Nucleus accumbens (tissue), 56 donors: ENCODE measurements at regions not wholly inside any gene's neighbourhood (a gene's known extent, or its start where the extent isn't known, plus 50 kb on each side); places are given as distances from the start of the nearest gene placed in this dataset.
"Not testable (repeated sequence)": the region's sequence is repeated elsewhere in the genome, so short reads cannot be mapped to it uniquely, and the experiment has no call there.

Source experiments
- DNase-seq, 56 donors: peaks; one replicate each; lab custom pipeline; 2025; lab: John Stamatoyannopoulos, UW

DNA sequence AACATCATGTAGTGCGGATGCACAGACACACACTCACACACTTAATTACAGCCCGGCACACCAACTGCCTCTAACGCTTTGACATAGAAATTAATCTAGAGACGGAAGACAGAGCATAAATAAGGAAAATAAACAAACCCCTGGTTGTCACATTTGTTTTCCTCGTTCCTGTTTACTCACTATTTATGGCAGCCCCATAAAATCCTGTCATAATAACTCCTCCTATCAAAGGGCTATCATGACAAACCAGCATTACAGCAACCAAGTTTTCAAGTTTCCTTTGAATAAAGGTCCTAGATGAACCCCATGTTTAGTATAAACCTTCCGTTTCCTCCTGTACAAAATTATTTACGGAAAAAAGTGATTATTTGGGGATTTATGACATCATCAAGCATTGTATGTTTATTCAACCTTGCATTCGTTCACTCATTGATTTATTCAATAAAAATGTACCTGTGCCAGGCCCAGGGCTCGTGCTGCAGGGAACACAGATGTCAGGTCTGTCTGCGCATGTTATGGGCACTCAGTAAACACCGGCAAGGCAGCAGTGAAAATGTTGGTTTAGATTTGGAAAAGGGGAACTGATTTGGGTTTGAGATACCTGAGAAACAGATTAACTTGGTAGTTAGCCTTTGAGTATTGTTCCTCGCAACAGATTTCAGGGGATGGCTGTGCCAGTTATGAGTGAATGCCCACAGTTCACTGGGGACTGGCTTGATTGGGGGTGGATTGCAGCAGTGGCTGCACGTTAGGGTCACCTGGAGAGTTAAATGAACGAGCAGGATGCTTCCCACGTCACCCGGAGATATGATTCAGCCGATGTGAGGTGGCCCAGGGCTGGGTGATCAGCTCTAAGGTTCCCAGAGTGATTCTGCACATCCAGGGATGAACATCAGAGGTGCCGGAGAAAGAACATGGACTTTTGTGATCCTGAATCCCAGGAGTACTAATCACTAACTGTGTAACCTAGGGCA, 295.3 kb upstream of the FOXQ1 start:
- no peak for DNase-seq

DNA sequence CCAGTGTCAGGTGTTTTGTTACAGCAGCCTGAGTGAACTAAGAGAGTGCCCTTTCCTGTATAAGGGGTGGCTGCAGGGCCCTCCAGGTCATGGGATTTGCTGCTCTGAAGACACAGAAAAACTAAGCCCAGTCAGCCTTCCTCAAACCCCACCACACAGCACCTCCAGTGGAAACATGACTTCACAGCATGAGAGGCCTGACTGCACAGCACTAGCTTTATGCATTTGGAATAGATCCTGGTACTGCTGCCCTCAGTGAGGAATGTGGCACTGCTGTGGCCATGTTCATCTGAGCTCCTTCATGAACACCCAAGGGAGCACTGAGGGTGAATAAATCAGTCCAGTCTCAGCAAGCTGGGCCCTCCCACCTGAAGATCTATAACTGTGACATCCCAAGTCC, 296.1 kb upstream of the FOXQ1 start:
- no peak for DNase-seq

DNA sequence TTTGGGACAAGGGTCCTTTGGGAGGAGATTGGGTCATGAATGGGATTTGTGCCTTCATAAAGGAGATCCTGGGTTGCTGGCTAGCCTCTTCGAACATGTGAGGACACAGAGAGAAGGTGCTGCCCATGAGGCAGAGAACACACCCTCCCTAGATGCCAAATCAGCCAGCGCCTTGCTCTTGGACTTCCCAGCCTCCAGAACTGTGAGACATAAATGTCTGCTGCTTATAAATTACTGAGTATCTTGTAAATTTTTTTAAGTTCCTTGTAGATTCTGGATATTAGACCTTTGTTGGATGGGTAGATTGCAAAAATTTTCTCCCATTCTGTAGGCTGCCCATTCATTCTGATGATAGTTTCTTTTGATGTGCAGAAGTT, 297.5 kb upstream of the FOXQ1 start:
- DNase-seq: no peak

DNA sequence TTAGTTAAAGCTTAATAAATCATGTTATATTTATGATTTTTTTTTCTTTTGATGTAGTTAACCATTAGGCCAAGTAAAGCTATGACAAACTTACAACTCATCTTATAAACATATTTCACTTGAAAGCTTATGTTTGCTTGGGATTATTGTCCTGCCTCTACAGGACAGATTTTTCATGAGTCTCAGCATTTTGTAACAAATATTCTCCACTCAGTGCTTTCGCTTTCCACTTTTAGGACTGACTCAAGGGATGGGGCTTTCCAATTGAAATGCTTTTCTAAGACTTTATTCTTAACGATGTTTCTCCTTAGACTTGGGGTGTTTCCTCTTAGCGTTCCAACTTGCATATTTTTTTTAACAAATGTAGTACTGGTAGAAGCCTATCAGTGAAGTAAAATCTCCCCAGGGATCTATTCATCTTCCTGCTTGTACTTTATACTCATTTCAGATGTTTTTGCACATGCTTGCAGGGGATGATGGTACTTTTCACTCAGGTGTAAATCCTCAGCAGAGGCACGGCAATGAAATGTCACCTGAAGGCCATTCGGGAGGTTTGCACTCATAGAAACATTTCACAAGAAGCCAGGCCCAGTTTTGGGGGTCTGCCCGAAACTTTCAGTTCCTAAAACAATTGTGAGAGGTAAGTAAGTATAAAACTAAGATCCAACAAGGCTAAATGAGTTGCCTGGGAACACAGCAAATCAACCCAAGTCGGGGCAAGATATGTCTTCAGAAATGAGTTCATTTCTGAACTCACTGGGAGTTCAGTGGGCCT, 298.1 kb upstream of the FOXQ1 start:
- DNase-seq: no peak

DNA sequence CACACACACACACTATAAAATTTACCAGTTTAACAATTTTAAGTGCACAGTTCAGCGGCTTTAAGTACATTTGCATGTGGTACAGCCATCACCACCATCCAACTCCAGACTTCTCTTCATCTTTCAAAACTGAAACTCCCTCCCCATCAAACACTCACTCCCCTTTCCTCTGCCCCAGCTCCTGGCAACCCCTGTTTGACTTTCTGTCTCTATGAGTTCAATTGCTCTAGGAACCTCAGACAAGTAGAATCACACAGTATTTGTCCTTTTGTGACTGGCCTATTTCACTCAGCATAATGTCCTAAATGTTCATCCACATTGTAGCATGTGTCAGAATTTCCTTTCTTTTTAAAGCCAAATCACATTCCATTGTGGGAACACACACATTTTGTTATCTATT, 302.8 kb upstream of the FOXQ1 start:
- DNase-seq: no peak

DNA sequence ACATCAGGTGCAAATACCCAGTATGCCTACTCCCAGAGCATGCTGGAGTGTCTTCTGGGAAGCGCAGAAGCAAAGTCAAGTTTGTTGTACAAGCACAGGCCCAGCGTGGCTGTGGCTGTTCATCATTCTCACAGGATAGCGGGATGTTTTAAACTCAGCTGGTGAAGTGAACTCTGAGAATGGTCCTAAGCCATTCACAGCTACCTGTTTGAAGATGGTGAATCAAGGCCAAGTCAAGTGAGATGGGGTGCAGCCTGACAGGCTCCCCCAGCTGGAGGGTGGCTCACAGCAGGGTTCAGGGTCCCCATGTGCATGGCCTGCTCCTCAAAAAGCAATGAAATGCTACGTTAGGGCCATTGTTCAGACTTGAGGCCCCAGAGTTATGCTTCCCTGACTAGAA, 304.7 kb upstream of the FOXQ1 start:
- DNase-seq: no peak

DNA sequence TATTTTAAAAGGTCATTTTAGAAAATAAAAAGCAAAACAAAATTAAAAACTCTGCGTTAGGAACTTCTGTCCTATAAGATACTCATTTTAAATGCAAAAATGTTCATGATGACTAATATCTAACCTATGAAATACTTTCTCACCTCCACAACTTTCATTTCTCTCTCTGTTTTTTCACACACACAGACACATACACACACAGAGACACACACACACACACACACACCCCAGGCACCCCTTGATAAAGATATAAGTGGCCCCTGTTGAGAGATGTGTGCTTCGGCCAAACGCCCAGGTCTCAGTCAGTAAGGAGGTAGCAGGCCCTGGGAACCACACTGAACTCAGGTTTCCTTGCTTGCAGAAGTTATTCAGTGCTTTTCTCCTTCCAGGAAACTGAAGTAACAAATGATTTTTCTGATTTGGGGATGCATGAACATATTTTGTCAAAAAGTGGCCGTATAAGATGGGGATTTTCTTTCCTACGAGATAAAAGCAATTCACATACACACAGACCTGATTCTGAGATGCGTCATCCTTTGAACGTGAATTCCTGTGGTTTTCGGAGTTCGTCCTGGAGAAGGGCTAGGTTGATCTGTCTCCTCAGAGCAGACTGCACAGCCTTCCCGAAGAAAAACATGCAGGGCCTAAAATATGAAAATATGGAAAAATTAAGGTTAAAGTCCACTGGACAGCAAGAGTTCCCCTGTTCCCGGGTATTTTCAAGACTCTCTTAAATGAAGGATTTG, 306.8 kb upstream of the FOXQ1 start:
- no peak for DNase-seq

DNA sequence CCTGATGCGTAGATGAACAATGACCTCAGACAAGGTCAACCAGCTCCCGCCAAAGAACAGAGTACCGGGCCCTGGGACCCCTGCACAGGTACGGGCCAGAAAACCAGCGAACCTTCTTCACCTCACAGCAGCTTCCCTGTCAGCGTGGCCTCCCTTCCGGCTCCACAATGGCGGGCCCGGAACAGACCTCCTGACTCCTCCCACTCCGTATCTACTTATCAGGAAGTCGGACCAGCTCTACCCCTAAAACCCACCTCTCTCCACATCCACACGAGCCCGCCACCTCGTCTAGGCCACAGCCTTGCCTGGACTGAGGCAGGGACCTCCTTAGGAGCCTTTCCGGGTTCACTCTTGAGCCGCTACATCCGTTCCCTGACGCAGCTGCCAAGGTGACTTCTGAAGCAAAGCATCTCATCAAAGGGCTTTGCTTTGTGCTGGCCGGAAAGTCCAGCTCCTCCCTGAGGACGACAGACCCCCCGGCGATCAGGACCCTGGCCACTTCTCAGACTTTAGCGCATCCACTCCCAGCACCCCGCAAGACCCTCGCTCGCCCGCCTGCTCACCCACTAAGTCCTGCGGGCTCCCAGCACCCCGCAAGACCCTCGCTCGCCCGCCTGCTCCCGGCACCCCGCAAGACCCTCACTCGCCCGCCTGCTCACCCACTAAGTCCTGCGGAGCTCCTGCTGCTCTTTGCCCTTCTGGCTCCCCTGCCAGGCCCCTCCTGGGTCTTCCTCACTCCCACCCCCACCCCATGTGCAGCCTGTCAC, 308.3 kb upstream of the FOXQ1 start:
- DNase-seq: no peak

DNA sequence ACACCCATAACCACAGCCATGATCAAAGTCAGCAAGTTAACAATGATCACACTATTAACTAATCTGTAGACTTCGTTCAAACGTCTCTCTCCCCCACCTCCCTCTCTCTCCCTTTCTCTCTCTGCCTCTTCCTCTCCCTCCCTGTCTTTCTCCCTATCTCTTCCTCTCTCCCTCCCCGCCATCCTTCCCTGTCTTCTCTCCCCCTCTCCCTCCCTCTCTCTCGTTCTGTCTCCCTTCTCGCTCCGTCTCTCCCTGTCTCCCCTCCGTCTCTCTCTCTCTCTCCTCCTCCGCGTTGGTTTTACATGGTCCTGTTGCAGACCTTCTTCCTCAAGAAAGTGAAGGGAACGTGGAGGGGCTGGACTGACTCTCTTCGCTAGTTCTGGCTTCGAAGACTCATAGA, 308.9 kb upstream of the FOXQ1 start:
- DNase-seq: no peak

DNA sequence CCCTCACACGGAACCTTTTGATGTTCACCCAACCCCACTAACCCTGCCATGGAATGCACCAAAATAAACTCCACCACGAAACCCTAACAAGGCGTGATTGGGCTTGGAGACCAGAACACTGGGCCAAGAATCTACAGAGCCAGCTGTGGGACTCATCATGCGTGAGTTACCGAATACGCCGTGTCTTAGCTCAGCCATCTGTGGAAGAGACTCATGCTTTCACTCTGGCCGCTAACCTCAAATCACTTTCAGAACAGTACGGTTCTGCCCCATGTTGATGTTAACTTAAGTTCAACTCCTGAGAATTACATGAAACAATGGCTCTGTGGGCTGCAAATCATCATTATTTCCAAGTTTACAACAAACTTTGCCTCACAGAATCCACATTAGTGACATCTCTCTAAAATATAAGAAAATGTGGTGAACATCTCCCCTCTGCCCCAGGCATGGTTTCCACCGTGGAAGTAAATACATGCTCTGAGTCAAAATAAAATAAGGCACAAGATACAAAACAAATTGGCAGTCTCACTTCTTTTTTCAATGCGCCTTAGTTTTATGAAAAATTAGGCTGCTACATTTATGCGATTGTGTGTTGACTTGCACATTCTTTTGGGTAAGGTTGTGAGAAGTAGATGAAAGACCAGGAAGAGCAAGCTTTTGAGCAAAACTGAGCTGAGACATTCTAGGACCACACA, 308.9 kb upstream of the EXOC2 start:
- DNase-seq: no peak

DNA sequence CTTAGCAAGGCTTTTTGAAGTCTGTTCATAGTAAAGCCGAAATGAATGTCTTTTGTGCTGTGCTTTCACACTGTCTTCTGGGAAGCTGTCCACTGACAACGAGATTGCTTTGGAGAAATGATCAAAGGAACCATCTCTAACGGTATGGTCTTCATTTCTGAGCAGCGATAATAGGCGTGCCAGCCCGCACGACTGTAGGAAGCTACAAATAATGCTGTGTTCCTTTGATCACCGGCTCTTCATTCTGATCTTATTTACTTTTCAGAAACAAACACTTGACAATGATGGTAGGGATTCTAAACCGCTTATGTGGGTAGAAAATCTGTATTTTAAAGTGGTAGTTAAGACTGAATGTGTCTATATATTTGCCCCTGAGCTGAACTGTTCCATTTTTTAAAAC, 306.6 kb upstream of the EXOC2 start:
- no peak for DNase-seq

DNA sequence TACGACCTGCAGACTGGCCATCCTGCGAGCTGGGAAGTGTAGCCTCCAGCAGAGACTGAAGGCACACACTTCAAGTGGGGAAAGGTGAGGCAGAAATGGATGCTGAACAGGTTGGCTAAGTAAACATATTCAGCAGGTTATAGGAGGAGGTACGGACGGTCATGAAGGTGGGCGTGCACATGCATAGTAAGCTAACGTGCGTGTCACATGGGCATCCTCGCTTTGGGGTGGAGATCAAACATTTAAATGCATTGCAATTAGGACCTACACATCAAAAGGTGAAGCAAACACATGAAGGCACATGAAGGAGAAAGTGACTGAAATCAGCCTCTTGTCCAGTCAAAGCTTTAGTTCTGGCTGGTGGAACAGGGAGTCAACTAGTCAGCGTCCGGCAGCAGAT, 305.6 kb upstream of the EXOC2 start:
- DNase-seq: no peak

DNA sequence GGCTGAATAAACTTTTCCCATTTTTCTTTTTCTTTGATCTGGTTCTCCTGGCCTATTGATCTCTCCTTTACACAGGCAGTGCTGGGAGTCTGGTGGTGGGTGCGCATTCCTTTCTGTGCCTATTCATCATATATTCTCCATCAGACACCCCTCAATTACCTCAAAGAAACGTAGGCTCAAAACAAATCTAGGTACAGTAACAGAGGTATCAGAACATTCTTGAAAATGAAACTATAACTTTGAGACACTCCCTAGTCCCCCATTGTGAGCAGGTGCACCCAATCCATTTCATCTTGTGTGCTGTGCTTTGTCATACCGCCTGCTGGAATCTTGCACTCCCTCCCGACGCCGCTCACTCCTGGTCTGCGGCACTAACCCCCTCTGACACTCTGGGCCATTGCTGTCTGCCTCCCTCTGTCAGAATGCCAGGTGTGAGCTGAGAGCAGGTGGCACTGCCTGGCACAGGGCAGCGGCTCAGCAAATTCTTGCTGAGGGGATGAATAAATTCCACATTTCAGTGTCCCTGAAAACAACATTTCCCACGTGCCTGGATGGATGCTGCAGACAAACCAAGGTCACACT, 303.4 kb upstream of the EXOC2 start:
- DNase-seq: no peak

DNA sequence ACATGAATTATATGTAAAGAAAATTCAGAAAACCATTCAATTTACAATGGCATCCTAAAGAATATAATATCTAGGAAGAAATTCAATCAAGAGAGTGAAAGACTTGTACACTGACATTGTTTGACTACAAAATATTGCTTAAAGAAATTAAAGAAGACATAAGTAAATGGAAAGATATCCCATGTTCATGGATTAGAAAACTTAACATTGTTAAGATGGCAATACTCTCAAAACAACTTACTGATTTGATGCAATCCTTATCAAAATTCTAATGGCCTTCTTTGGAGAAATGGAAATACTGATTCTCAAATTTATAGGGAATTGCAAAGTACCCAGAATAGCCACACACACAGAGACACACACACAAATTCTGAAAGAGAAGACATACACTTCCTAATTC, 298.3 kb upstream of the EXOC2 start:
- DNase-seq: no peak

DNA sequence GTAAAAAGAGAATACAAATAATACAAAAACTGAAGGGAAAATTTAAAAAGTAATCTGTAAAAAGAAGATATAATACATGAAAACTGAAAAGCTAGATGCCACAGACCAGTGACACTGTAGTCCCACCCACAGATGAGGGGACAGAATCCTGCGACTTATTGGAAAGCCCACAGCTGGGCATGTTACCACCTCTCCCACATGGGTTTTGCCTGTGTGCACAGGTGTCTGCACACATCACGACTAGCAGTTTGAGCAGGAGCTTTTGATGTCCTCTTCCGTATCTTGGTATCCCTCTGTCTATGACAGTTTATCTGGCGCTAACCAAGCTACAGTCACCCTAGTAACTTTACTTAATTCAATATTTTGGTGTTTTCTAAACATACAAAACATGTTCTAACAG, 291.1 kb upstream of the EXOC2 start:
- no peak for DNase-seq

DNA sequence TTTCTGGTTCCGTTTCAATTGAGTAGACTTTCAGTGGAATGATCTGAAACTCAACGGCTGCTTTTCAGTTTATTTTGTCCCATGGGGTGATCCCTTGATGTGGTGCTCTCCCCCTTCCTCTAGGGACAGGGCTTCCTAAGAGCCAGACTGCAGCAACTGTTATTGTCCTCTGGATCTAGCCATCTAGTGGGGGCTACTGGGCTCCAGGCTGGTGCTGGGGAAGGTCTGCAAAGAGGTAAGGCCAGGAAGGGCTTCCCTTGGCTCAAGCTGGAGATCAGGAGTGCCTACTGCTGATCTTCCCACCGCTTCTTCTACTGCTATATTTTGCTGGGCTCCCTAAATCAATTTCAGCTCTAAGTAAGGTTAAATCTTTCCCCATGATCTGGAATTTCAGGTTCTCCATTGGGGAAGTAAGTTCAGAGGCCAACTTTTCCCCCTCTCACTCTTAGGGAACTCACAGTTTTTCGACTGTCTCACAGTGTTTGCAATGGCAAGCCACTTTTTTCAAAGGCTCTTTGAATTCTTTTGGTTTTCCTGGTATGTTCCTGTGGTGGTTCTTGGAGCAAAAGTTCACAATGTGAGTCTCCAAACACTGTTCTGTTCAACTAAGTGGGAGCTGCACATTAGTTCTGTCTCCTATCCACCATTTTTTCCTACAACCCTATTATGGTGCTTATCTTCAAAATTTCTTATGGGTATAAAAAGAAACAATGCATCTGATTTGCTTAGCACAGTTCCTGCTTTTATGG, 286.2 kb upstream of the EXOC2 start:
- no peak for DNase-seq

DNA sequence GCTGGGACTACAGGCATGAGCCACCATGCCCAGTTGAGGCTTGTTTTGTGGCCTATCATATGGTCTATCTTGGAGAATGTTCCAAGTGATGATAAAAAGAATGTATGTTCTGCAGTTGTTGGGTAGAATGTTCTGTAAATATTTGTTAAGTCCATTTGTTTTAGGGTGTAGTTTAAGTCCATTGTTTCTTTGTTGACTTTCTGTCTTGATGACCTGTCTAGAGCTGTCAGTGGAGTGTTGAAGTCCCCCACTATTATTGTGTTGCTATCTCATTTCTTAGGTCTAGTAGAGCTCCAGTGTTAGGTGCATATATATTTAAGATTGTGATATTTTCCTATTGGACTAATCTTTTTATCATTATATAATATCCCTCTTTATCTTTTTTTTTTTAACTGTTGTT, 284.3 kb upstream of the EXOC2 start:
- not testable (repeated sequence) for DNase-seq

DNA sequence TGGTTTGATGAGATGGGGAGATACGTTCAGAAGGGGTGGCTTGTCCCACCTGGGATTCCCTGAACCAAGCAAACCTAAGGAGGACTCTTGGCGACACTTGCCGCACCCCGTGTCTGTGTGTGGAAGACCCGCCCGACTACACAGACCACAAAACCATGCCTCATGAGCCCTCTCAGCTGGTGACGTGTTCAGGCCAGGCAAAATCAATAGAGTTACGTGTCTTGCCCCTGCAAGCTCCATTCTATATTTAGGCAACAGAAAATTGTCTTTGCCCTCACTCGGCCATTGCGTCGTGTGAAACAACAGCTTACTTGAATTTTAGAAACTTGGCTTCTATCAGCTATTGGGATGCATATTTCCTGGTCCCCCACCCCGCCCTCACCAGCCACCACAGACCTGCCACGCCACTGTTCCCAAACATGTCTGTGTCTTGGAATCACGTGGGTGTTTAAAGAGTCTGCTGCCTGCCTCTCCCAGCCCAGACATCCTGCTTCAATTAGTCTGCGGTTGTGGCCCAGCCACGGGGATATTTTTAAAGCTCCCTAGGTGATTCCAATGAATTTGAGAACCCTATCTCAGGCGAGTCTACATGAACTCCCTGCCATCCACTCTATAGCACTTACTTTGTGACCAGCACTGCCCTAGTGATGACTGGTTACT, 279.2 kb upstream of the EXOC2 start:
- DNase-seq: no peak
